ENCODE measurements at regions not wholly inside any gene's neighbourhood (a gene's known extent, or its start where the extent isn't known, plus 50 kb on each side); places are given as distances from the start of the nearest gene placed in this dataset.

GRCh38 chr5:114297915-114298314 is 64.0 kb upstream of the KCNN2 start (continued):
- TF ChIP-seq REST (IDR thresholded peaks at IDR 0.05; ENCODE audit: unreplicated experiment) = no peak

GRCh38 chr5:114305402-114306207 is 56.3 kb upstream of the KCNN2 start:
- no peaks in the 10 kb centered on the region for H3K36me3 ChIP-seq (ENCODE audit: insufficient read depth)
- no peaks in the 10 kb centered on the region for H4K20me1 ChIP-seq (replicated peaks; ENCODE audit: insufficient read depth)
- DNase-seq (ENCODE audit: low spot score) = peak; percentile 64
- H3K4me3 ChIP-seq = no peak overlapping the region
- H3K9me2 ChIP-seq (ENCODE audit: insufficient read depth) = no peaks in the 10 kb centered on the region
- no peaks in the 10 kb centered on the region for H3F3A ChIP-seq (replicated peaks; ENCODE audit: low read depth)
- ATAC-seq = peak; percentile 43
- H3K27ac ChIP-seq (ENCODE audit: low read depth) = no peak overlapping the region
- TF ChIP-seq CTCF (conservative IDR thresholded peaks at IDR 0.05; ENCODE audit: low read depth in 2 of 2) = peak; percentile 67 to 77
- TF ChIP-seq STAT1 (IDR thresholded peaks at IDR 0.05; ENCODE audit: unreplicated experiment) = no peak
- Mint-ChIP-seq H3K4me1 (peaks cover 18% of the 10 kb centered on the region), H3K36me3 (ENCODE audit: low read depth) (no peaks in the 10 kb centered on the region), H3K9me3 (no peaks in the 10 kb centered on the region), H3K4me3 (no peak overlapping the region), H3K27me3 (ENCODE audit: insufficient read depth, low read depth, poor library complexity) (no peaks in the 10 kb centered on the region), H3K27ac (no peak overlapping the region)
- H3K4me1 ChIP-seq (ENCODE audit: insufficient read depth) = peaks cover 12% of the 10 kb centered on the region; the same call in 1 of the 2 replicates
- H3K27me3 ChIP-seq (ENCODE audit: insufficient read depth) = no peaks in the 10 kb centered on the region
- no peaks in the 10 kb centered on the region for H3K79me2 ChIP-seq (replicated peaks; ENCODE audit: insufficient read depth)
- H3K4me2 ChIP-seq = no peak overlapping the region
- H2AFZ ChIP-seq = peak overlapping the region; percentile 81

GRCh38 chr5:114308017-114308416 is 53.9 kb upstream of the KCNN2 start:
- ATAC-seq (peak; percentile 82), DNase-seq (ENCODE audit: low spot score) (peak; percentile 18)
- H3K4me3 Mint-ChIP-seq = no peak overlapping the region
- Histone ChIP-seq H3K27me3 (ENCODE audit: insufficient read depth) (no peaks in the 10 kb centered on the region), H3K27ac (ENCODE audit: low read depth) (no peak overlapping the region), H4K20me1 (replicated peaks; ENCODE audit: insufficient read depth) (no peaks in the 10 kb centered on the region), H3K4me1 (ENCODE audit: insufficient read depth) (peaks cover 25% of the 10 kb centered on the region), H3F3A (replicated peaks; ENCODE audit: low read depth) (no peaks in the 10 kb centered on the region), H3K4me2 (0 out of 2 replicates have a peak overlapping the region, but pooled peaks have one; percentile 0), H3K4me3 (no peak overlapping the region), H2AFZ (no peak overlapping the region), H3K79me2 (replicated peaks; ENCODE audit: insufficient read depth) (no peaks in the 10 kb centered on the region), H3K36me3 (ENCODE audit: insufficient read depth) (no peaks in the 10 kb centered on the region), H3K9me2 (ENCODE audit: insufficient read depth) (no peaks in the 10 kb centered on the region)
- H3K27ac Mint-ChIP-seq = no peak overlapping the region
- no peaks in the 10 kb centered on the region for H3K36me3 Mint-ChIP-seq (ENCODE audit: low read depth)
- no peaks in the 10 kb centered on the region for H3K27me3 Mint-ChIP-seq (ENCODE audit: insufficient read depth, low read depth, poor library complexity)
- H3K4me1 Mint-ChIP-seq = peaks cover 38% of the 10 kb centered on the region
- H3K9me3 Mint-ChIP-seq = no peaks in the 10 kb centered on the region
- no peak for TF ChIP-seq ZNF114 (CRISPR knock-in tag; IDR thresholded peaks at IDR 0.05)
- TF ChIP-seq NANOG (IDR thresholded peaks at IDR 0.05; ENCODE audit: borderline replicate concordance) = 0 out of 2 replicates have a peak, but pooled peaks have one; percentile 18
- no peak for TF ChIP-seq REST (IDR thresholded peaks at IDR 0.05; ENCODE audit: unreplicated experiment)
- no peak for TF ChIP-seq ETS1 (IDR thresholded peaks at IDR 0.05)
- no peak for TF ChIP-seq JUNB (IDR thresholded peaks at IDR 0.05; ENCODE audit: unreplicated experiment)
- TF ChIP-seq CREB1 (CRISPR knock-in tag; IDR thresholded peaks at IDR 0.05; ENCODE audit: low read depth) = peak; percentile 17; the same call in 1 of the 2 replicates
- TF ChIP-seq ZNF331 (CRISPR knock-in tag; IDR thresholded peaks at IDR 0.05; ENCODE audit: low read depth) = no peak
- TF ChIP-seq STAT1 (IDR thresholded peaks at IDR 0.05; ENCODE audit: unreplicated experiment) = no peak
- TF ChIP-seq EZH2phosphoT487 (IDR thresholded peaks at IDR 0.05; ENCODE audit: unreplicated experiment) = no peak
- no peak for TF ChIP-seq POLR2AphosphoS5 (IDR thresholded peaks at IDR 0.05; ENCODE audit: low read depth)
